CD14-positive monocyte (primary cell): ENCODE measurements at regions not wholly inside any gene's neighbourhood (a gene's known extent, or its start where the extent isn't known, plus 50 kb on each side); places are given as distances from the start of the nearest gene placed in this dataset.

Source experiments
- DNase-seq, 3 donors: peaks; one replicate each; pipeline ENCODE4 v3.0.0-alpha.2; 2011 to 2022
- H2AFZ ChIP-seq: 2 replicates; pipeline ENCODE4 v1.6.0; 2012; ENCODE audit warnings: mild to moderate bottlenecking, low read depth, low read length, inconsistent platforms; ENCODE audit not compliant: insufficient read depth, poor library complexity, severe bottlenecking
- H3K27ac ChIP-seq, 2 donors: 1 replicate in 1 of 2; 2 replicates in 1 of 2; pipeline ENCODE4 v1.5.1; 2012 to 2013; ENCODE audit warnings: low read length in 2 of 2, control low read depth in 1 of 2, inconsistent platforms in 1 of 2, low read depth in 1 of 2, mild to moderate bottlenecking in 1 of 2
- H3K27me3 ChIP-seq, 2 donors: one replicate each; pipeline versions ENCODE4 v1.6.0 to v1.6.1; 2011 to 2013; ENCODE audit warnings: low read length in 2 of 2; ENCODE audit not compliant: control insufficient read depth in 2 of 2, insufficient read depth in 2 of 2
- H3K36me3 ChIP-seq, 2 donors: replicated peaks in 1 of 2; 1 replicate in 1 of 2; 2 replicates in 1 of 2; pipeline versions ENCODE4 v1.5.1 to v1.6.1; 2012 to 2013; ENCODE audit warnings: low read length in 2 of 2, control low read depth in 1 of 2, inconsistent platforms in 1 of 2, mild to moderate bottlenecking in 1 of 2; ENCODE audit not compliant: insufficient read depth in 2 of 2, control insufficient read depth in 1 of 2
- H3K4me1 ChIP-seq, 2 donors: 1 replicate in 1 of 2; 2 replicates in 1 of 2; pipeline versions ENCODE4 v1.5.1 to v1.6.1; 2012 to 2013; ENCODE audit warnings: low read length in 2 of 2, control low read depth in 1 of 2, inconsistent platforms in 1 of 2, mild to moderate bottlenecking in 1 of 2, moderate library complexity in 1 of 2; ENCODE audit not compliant: insufficient read depth in 2 of 2, control insufficient read depth in 1 of 2
- H3K4me2 ChIP-seq: replicated peaks from 2 replicates; pipeline ENCODE3; 2012; ENCODE audit warnings: low read length, moderate library complexity, mild to moderate bottlenecking; ENCODE audit not compliant: poor library complexity, severe bottlenecking; ENCODE audit errors: extremely low read depth
- H3K4me3 ChIP-seq, 3 experiments: fragments of 200-600 bp in 1 of 3; sonication (generic) in 1 of 3; replicated peaks in 1 of 3; 1 replicate in 2 of 3; 2 replicates in 1 of 3; pipeline ENCODE4 v1.5.1; 2011 to 2013; ENCODE audit warnings: low read length in 3 of 3, mild to moderate bottlenecking in 3 of 3, control low read depth in 2 of 3, low read depth in 2 of 3, inconsistent platforms in 1 of 3, moderate library complexity in 1 of 3
- H3K79me2 ChIP-seq: 2 replicates; pipeline ENCODE4 v1.6.0; 2012; ENCODE audit warnings: mild to moderate bottlenecking, control low read depth, inconsistent platforms, low read length, moderate library complexity; ENCODE audit not compliant: insufficient read depth
- H3K9ac ChIP-seq: 2 replicates; pipeline ENCODE4 v1.6.0; 2017; ENCODE audit warnings: low read length, mild to moderate bottlenecking; ENCODE audit not compliant: insufficient read depth, poor library complexity, severe bottlenecking
- H3K9me3 ChIP-seq, 2 donors: replicated peaks in 1 of 2; 1 replicate in 1 of 2; 2 replicates in 1 of 2; pipeline versions ENCODE4 v1.5.1 to v1.6.1; 2012 to 2013; ENCODE audit warnings: low read length in 2 of 2, control low read depth in 1 of 2; ENCODE audit not compliant: control insufficient read depth in 1 of 2, insufficient read depth in 1 of 2
- H4K20me1 ChIP-seq: 2 replicates; pipeline ENCODE4 v1.6.0; 2012; ENCODE audit warnings: mild to moderate bottlenecking, low read length, control low read depth, moderate library complexity; ENCODE audit not compliant: insufficient read depth
- H3K27ac Mint-ChIP-seq, 7 donors: one replicate each; pipeline ENCODE4 v1.8.0; 2020; ENCODE audit warnings: mild to moderate bottlenecking in 7 of 7, mixed read lengths in 7 of 7, moderate library complexity in 6 of 7, inconsistent platforms in 2 of 7
- H3K27me3 Mint-ChIP-seq, 3 donors: one replicate each; pipeline ENCODE4 v1.8.0; 2021 to 2022; ENCODE audit warnings: low read depth in 3 of 3, mild to moderate bottlenecking in 3 of 3, mixed read lengths in 3 of 3, moderate library complexity in 3 of 3, inconsistent platforms in 1 of 3
- H3K36me3 Mint-ChIP-seq, 2 donors: one replicate each; pipeline ENCODE4 v1.8.0; 2020; ENCODE audit warnings: mixed read lengths in 2 of 2, inconsistent platforms in 1 of 2, mild to moderate bottlenecking in 1 of 2
- H3K4me1 Mint-ChIP-seq: one replicate; pipeline ENCODE4 v1.8.0; 2020; ENCODE audit warnings: mild to moderate bottlenecking, mixed read lengths
- H3K4me3 Mint-ChIP-seq, 2 donors: one replicate each; pipeline ENCODE4 v1.8.0; 2020; ENCODE audit warnings: mild to moderate bottlenecking in 2 of 2, mixed read lengths in 2 of 2, moderate library complexity in 1 of 2
- H3K9me3 Mint-ChIP-seq, 7 donors: one replicate each; pipeline ENCODE4 v1.8.0; 2020 to 2022; ENCODE audit warnings: mixed read lengths in 7 of 7, mild to moderate bottlenecking in 6 of 7, moderate library complexity in 6 of 7, inconsistent platforms in 2 of 7
- WGBS: methylation state at CpG from one replicate; pipeline ENCODE4 v1.1.5; 2013; ENCODE audit warnings: missing lambda C conversion rate; ENCODE audit not compliant: insufficient coverage; 5-methylcytosine and 5-hydroxymethylcytosine counted together
- intact Hi-C, 2 donors: fragments of 100-400 bp; cut with micrococcal nuclease; formaldehyde crosslinking; loops; one replicate each; pipeline versions ENCODE4 v1.15.0 to v1.15.1; 2023
- TF ChIP-seq, protein P1 (sequence below): fragments of 200-600 bp; IDR thresholded peaks from one replicate; pipeline ENCODE4 v1.8.0; 2022; ENCODE audit warnings: antibody characterized with exemption, mild to moderate bottlenecking

DNA sequence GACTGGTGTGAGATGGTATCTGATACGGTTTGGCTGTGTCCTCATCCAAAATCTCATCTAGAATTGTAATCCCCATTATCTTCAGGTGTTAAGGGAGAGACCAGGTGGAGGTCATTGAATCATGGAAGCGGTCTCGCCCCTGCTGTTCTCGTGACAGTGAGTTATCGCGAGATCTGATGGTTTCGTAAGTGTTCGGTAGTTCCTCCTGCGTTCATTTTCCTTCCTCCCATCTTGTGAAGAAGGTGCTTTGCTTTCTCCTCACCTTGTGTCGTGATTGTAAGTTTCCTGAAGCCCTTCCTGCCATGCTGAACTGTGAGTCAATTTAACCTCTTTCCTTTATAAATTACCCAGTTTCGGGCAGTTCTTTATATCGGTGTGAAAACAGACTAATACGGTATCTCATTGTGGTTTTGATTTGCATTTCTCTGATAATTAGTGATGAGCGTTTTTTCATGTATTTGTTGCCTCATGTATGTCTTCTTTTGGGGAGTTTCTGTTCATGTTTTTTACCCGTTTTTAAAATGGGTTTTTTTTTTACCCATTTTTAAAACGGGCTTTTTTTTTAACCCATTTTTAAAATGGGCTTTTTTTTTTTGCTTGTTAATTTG lies 102.8 kb upstream of the SLC10A2 start:
- Mint-ChIP-seq H3K27ac (no peak overlapping the region), H3K27me3 (peaks cover 0 to 2% (median 0%) of the 10 kb centered on the region in 3 donors), H3K4me1 (no peaks in the 10 kb centered on the region), H3K36me3 (no peaks in the 10 kb centered on the region), H3K4me3 (no peak overlapping the region), H3K9me3 (peaks cover 0 to 15% (median 8%) of the 10 kb centered on the region in 7 donors)
- Histone ChIP-seq H3K4me3 (no peak overlapping the region), H3K36me3 (no peaks in the 10 kb centered on the region), H3K4me1 (no peaks in the 10 kb centered on the region), H3K9me3 (peaks cover 3 to 5% of the 10 kb centered on the region in 2 donors), H3K27me3 (no peaks in the 10 kb centered on the region), H4K20me1 (no peaks in the 10 kb centered on the region), H3K27ac (no peak overlapping the region), H3K4me2 (no peak overlapping the region), H3K9ac (no peak overlapping the region), H2AFZ (no peak overlapping the region), H3K79me2 (no peaks in the 10 kb centered on the region)
- WGBS, result no CpG with 5 or more reads among the region's 16 CpGs
- intact Hi-C loops, result no loop called here
- TF ChIP-seq, protein P1, sequence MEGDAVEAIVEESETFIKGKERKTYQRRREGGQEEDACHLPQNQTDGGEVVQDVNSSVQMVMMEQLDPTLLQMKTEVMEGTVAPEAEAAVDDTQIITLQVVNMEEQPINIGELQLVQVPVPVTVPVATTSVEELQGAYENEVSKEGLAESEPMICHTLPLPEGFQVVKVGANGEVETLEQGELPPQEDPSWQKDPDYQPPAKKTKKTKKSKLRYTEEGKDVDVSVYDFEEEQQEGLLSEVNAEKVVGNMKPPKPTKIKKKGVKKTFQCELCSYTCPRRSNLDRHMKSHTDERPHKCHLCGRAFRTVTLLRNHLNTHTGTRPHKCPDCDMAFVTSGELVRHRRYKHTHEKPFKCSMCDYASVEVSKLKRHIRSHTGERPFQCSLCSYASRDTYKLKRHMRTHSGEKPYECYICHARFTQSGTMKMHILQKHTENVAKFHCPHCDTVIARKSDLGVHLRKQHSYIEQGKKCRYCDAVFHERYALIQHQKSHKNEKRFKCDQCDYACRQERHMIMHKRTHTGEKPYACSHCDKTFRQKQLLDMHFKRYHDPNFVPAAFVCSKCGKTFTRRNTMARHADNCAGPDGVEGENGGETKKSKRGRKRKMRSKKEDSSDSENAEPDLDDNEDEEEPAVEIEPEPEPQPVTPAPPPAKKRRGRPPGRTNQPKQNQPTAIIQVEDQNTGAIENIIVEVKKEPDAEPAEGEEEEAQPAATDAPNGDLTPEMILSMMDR, result no peak
- DNase-seq, result no peak

DNA sequence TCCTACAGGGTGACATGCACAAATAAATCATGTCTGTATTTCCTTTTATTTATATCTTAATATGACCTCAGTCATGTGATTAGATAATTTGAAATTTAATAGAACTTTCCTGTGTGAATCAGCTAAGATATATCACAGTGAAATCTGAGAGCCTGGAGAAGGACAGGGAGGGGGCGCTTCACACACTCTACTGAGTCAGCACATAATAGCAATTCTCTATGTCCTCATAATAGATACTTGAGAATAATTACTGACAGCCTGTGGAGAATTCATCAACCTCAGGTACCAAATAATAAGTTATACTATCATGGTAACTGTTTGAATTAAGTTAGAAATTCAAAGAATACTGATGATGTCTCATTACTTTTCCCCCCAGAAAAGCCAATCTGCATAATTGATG lies 98.0 kb upstream of the SLC10A2 start:
- Histone ChIP-seq H3K27ac (no peak overlapping the region), H3K4me1 (no peaks in the 10 kb centered on the region), H3K27me3 (no peaks in the 10 kb centered on the region), H2AFZ (no peak overlapping the region), H3K9ac (no peak overlapping the region), H4K20me1 (no peaks in the 10 kb centered on the region), H3K4me3 (no peak overlapping the region), H3K4me2 (no peak overlapping the region), H3K79me2 (no peaks in the 10 kb centered on the region), H3K9me3 (peaks cover 3 to 5% of the 10 kb centered on the region in 2 donors), H3K36me3 (no peaks in the 10 kb centered on the region)
- Mint-ChIP-seq H3K4me3 (no peak overlapping the region), H3K27me3 (no peaks in the 10 kb centered on the region), H3K4me1 (no peaks in the 10 kb centered on the region), H3K36me3 (no peaks in the 10 kb centered on the region), H3K27ac (no peak overlapping the region), H3K9me3 (peaks cover 0 to 15% (median 10%) of the 10 kb centered on the region in 7 donors)
- no peak for DNase-seq
- intact Hi-C loops, result no loop called here
- TF ChIP-seq, protein P1, result no peak
- WGBS, result no CpG with 5 or more reads among the region's 1 CpG
